ENCODE measurements at regions not wholly inside any gene's neighbourhood (a gene's known extent, or its start where the extent isn't known, plus 50 kb on each side); places are given as distances from the start of the nearest gene placed in this dataset.

- intact Hi-C loops (cut with micrococcal nuclease), result no loop called here
- H3K4me1 Mint-ChIP-seq, result no peaks in the 10 kb centered on the region
- no peaks in the 10 kb centered on the region for H3K9me3 Mint-ChIP-seq
- H3K36me3 Mint-ChIP-seq (ENCODE audit: low read depth), result no peaks in the 10 kb centered on the region
- no peak overlapping the region for H3K27ac Mint-ChIP-seq
- no peaks in the 10 kb centered on the region for H3K27me3 Mint-ChIP-seq
- no peak overlapping the region for H3K4me3 Mint-ChIP-seq
- DNase-seq, result no peak
Observed at GRCh38 chr5:26482810-26483375, 555.5 kb downstream of the CDH9 start.

GRCh38 chr5:26482076-26482809 lies 556.1 kb downstream of the CDH9 start:
- no peak overlapping the region for H3K27ac Mint-ChIP-seq
- no peaks in the 10 kb centered on the region for H3K27me3 Mint-ChIP-seq
- H3K36me3 Mint-ChIP-seq (ENCODE audit: low read depth), result no peaks in the 10 kb centered on the region
- no peaks in the 10 kb centered on the region for H3K4me1 Mint-ChIP-seq
- intact Hi-C loops (cut with micrococcal nuclease), result no loop called here
- no peak overlapping the region for H3K4me3 Mint-ChIP-seq
- no peak for DNase-seq
- H3K9me3 Mint-ChIP-seq, result no peaks in the 10 kb centered on the region

- no peaks in the 10 kb centered on the region for H3K4me1 Mint-ChIP-seq
- no peaks in the 10 kb centered on the region for H3K27me3 Mint-ChIP-seq
- no peaks in the 10 kb centered on the region for H3K36me3 Mint-ChIP-seq (ENCODE audit: low read depth)
- peaks cover 5% of the 10 kb centered on the region for H3K9me3 Mint-ChIP-seq
- no peak overlapping the region for H3K27ac Mint-ChIP-seq
- no peak overlapping the region for H3K4me3 Mint-ChIP-seq
- DNase-seq, result no peak
- intact Hi-C loops (cut with micrococcal nuclease), result no loop called here
Observed at GRCh38 chr5:26470439-26470838, 567.9 kb downstream of the CDH9 start.

- no peaks in the 10 kb centered on the region for H3K4me1 Mint-ChIP-seq
- no peaks in the 10 kb centered on the region for H3K36me3 Mint-ChIP-seq (ENCODE audit: low read depth)
- no peak overlapping the region for H3K4me3 Mint-ChIP-seq
- no peaks in the 10 kb centered on the region for H3K9me3 Mint-ChIP-seq
- no peak overlapping the region for H3K27ac Mint-ChIP-seq
- no peak for DNase-seq
- H3K27me3 Mint-ChIP-seq, result no peaks in the 10 kb centered on the region
- intact Hi-C loops (cut with micrococcal nuclease), result no loop called here
Observed at GRCh38 chr5:26439121-26439520, 599.3 kb downstream of the CDH9 start.

GRCh38 chr5:26434688-26435087 lies 603.7 kb downstream of the CDH9 start:
- Mint-ChIP-seq H3K27ac (no peak overlapping the region), H3K9me3 (peaks cover 3% of the 10 kb centered on the region), H3K36me3 (ENCODE audit: low read depth) (no peaks in the 10 kb centered on the region), H3K4me3 (no peak overlapping the region), H3K4me1 (no peaks in the 10 kb centered on the region), H3K27me3 (no peaks in the 10 kb centered on the region)
- no peak for DNase-seq
- intact Hi-C loops (cut with micrococcal nuclease), result no loop called here

GRCh38 chr5:26432386-26432785 lies 606.0 kb downstream of the CDH9 start:
- no peak overlapping the region for H3K4me3 Mint-ChIP-seq
- intact Hi-C loops (cut with micrococcal nuclease), result no loop called here
- peaks cover 3% of the 10 kb centered on the region for H3K9me3 Mint-ChIP-seq
- H3K27me3 Mint-ChIP-seq, result no peaks in the 10 kb centered on the region
- no peak overlapping the region for H3K27ac Mint-ChIP-seq
- H3K36me3 Mint-ChIP-seq (ENCODE audit: low read depth), result no peaks in the 10 kb centered on the region
- no peak for DNase-seq
- no peaks in the 10 kb centered on the region for H3K4me1 Mint-ChIP-seq

- no peak for DNase-seq
- no peaks in the 10 kb centered on the region for H3K36me3 Mint-ChIP-seq (ENCODE audit: low read depth)
- H3K27me3 Mint-ChIP-seq, result no peaks in the 10 kb centered on the region
- H3K4me3 Mint-ChIP-seq, result no peak overlapping the region
- intact Hi-C loops (cut with micrococcal nuclease), result no loop called here
- no peak overlapping the region for H3K27ac Mint-ChIP-seq
- no peaks in the 10 kb centered on the region for H3K4me1 Mint-ChIP-seq
- H3K9me3 Mint-ChIP-seq, result peaks cover 6% of the 10 kb centered on the region
Observed at GRCh38 chr5:26430323-26430722, 608.1 kb downstream of the CDH9 start.

- Mint-ChIP-seq H3K4me1 (no peaks in the 10 kb centered on the region), H3K9me3 (peaks cover 6% of the 10 kb centered on the region), H3K27me3 (no peaks in the 10 kb centered on the region), H3K4me3 (no peak overlapping the region), H3K27ac (no peak overlapping the region), H3K36me3 (ENCODE audit: low read depth) (no peaks in the 10 kb centered on the region)
- intact Hi-C loops (cut with micrococcal nuclease), result no loop called here
- DNase-seq, result no peak
Observed at GRCh38 chr5:26427281-26427680, 611.1 kb downstream of the CDH9 start.

- Mint-ChIP-seq H3K27ac (no peak overlapping the region), H3K36me3 (ENCODE audit: low read depth) (no peaks in the 10 kb centered on the region), H3K9me3 (no peaks in the 10 kb centered on the region), H3K4me3 (no peak overlapping the region), H3K4me1 (no peaks in the 10 kb centered on the region), H3K27me3 (no peaks in the 10 kb centered on the region)
- intact Hi-C loops (cut with micrococcal nuclease), result no loop called here
- DNase-seq, result no peak
Observed at GRCh38 chr5:26419987-26420386, 618.4 kb downstream of the CDH9 start.

GRCh38 chr5:26416911-26417310 lies 621.5 kb downstream of the CDH9 start:
- H3K9me3 Mint-ChIP-seq, result no peaks in the 10 kb centered on the region
- no peak overlapping the region for H3K4me3 Mint-ChIP-seq
- H3K36me3 Mint-ChIP-seq (ENCODE audit: low read depth), result no peaks in the 10 kb centered on the region
- H3K27ac Mint-ChIP-seq, result no peak overlapping the region
- no peak for DNase-seq
- intact Hi-C loops (cut with micrococcal nuclease), result no loop called here
- no peaks in the 10 kb centered on the region for H3K4me1 Mint-ChIP-seq
- no peaks in the 10 kb centered on the region for H3K27me3 Mint-ChIP-seq

GRCh38 chr5:26415987-26416779 lies 622.2 kb downstream of the CDH9 start:
- Mint-ChIP-seq H3K4me3 (no peak overlapping the region), H3K36me3 (ENCODE audit: low read depth) (no peaks in the 10 kb centered on the region), H3K4me1 (no peaks in the 10 kb centered on the region), H3K27ac (no peak overlapping the region), H3K27me3 (no peaks in the 10 kb centered on the region), H3K9me3 (no peaks in the 10 kb centered on the region)
- intact Hi-C loops (cut with micrococcal nuclease), result no loop called here
- DNase-seq, result no peak

- no peak for DNase-seq
- intact Hi-C loops (cut with micrococcal nuclease), result no loop called here
- Mint-ChIP-seq H3K4me3 (no peak overlapping the region), H3K9me3 (peaks cover 3% of the 10 kb centered on the region), H3K27me3 (no peaks in the 10 kb centered on the region), H3K36me3 (ENCODE audit: low read depth) (no peaks in the 10 kb centered on the region), H3K4me1 (no peaks in the 10 kb centered on the region), H3K27ac (no peak overlapping the region)
Observed at GRCh38 chr5:26390608-26391007, 647.8 kb downstream of the CDH9 start.

GRCh38 chr5:26388976-26389375 lies 649.4 kb downstream of the CDH9 start:
- peaks cover 3% of the 10 kb centered on the region for H3K9me3 Mint-ChIP-seq
- H3K27me3 Mint-ChIP-seq, result no peaks in the 10 kb centered on the region
- intact Hi-C loops (cut with micrococcal nuclease), result no loop called here
- DNase-seq, result no peak
- no peak overlapping the region for H3K27ac Mint-ChIP-seq
- no peak overlapping the region for H3K4me3 Mint-ChIP-seq
- H3K36me3 Mint-ChIP-seq (ENCODE audit: low read depth), result no peaks in the 10 kb centered on the region
- no peaks in the 10 kb centered on the region for H3K4me1 Mint-ChIP-seq

GRCh38 chr5:26386532-26386931 lies 651.9 kb downstream of the CDH9 start:
- no peaks in the 10 kb centered on the region for H3K4me1 Mint-ChIP-seq
- peaks cover 3% of the 10 kb centered on the region for H3K9me3 Mint-ChIP-seq
- no peak overlapping the region for H3K4me3 Mint-ChIP-seq
- H3K27me3 Mint-ChIP-seq, result no peaks in the 10 kb centered on the region
- H3K27ac Mint-ChIP-seq, result no peak overlapping the region
- DNase-seq, result no peak
- H3K36me3 Mint-ChIP-seq (ENCODE audit: low read depth), result no peaks in the 10 kb centered on the region
- intact Hi-C loops (cut with micrococcal nuclease), result no loop called here
